ENCODE measurements at regions not wholly inside any gene's neighbourhood (a gene's known extent, or its start where the extent isn't known, plus 50 kb on each side); places are given as distances from the start of the nearest gene placed in this dataset.

GRCh38 chr16:31664683-31665482 lies 137.2 kb downstream of the AHSP start:
- H3K27ac ChIP-seq (replicated peaks), result no peak overlapping the region
- no peak overlapping the region for H3K4me3 ChIP-seq (replicated peaks; ENCODE audit: insufficient read depth, low read length)
- TF ChIP-seq POLR2AphosphoS5 (IDR thresholded peaks at IDR 0.05; ENCODE audit: low read depth) (no peak), GABPA (IDR thresholded peaks at IDR 0.05; ENCODE audit: low read depth) (no peak), CTCF (IDR thresholded peaks at IDR 0.05; ENCODE audit: insufficient read depth, low read length) (no peak), SPI1 (IDR thresholded peaks at IDR 0.05; ENCODE audit: borderline replicate concordance, low read depth) (no peak), REST (IDR thresholded peaks at IDR 0.05; ENCODE audit: insufficient replicate concordance, low read depth) (no peak)
- DNase-seq (ENCODE audit: low read depth in 1 of 2, low spot score in 1 of 2), result no peak
- H3K27me3 ChIP-seq (ENCODE audit: insufficient read depth, poor library complexity, severe bottlenecking), result no peaks in the 10 kb centered on the region

DNA sequence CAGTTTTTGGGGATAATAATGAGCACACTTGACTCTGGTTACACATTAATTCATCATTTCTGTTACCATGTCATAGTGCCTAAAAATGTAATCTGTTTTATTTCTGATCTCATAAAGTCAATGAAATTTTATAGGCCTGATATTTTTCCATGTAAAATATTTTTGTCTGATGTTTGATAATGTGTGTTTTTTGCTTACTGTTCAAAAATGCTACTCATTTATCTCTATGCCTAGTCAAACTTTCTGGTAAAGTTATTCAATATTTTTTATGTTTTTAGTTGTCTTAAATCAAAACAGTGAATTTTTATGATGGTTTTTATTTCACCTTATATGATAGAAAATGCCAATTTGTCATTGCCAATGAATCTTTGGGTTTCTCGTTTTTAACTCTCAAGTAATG lies 147.0 kb downstream of the AHSP start:
- no peak for TF ChIP-seq CTCF (IDR thresholded peaks at IDR 0.05; ENCODE audit: insufficient read depth, low read length)
- no peak for TF ChIP-seq GABPA (IDR thresholded peaks at IDR 0.05; ENCODE audit: low read depth)
- TF ChIP-seq SPI1 (IDR thresholded peaks at IDR 0.05; ENCODE audit: borderline replicate concordance, low read depth), result no peak
- no peak for TF ChIP-seq POLR2AphosphoS5 (IDR thresholded peaks at IDR 0.05; ENCODE audit: low read depth)
- TF ChIP-seq REST (IDR thresholded peaks at IDR 0.05; ENCODE audit: insufficient replicate concordance, low read depth), result no peak
- DNase-seq (ENCODE audit: low read depth in 1 of 2, low spot score in 1 of 2), result no peak
- Histone ChIP-seq H3K27ac (replicated peaks) (no peak overlapping the region), H3K4me3 (replicated peaks; ENCODE audit: insufficient read depth, low read length) (no peak overlapping the region), H3K27me3 (ENCODE audit: insufficient read depth, poor library complexity, severe bottlenecking) (no peaks in the 10 kb centered on the region)

GRCh38 chr16:31676731-31677130 lies 149.0 kb downstream of the AHSP start:
- Histone ChIP-seq H3K4me3 (replicated peaks; ENCODE audit: insufficient read depth, low read length) (no peak overlapping the region), H3K27ac (replicated peaks) (no peak overlapping the region)
- TF ChIP-seq SPI1 (IDR thresholded peaks at IDR 0.05; ENCODE audit: borderline replicate concordance, low read depth) (no peak), CTCF (IDR thresholded peaks at IDR 0.05; ENCODE audit: insufficient read depth, low read length) (no peak), REST (IDR thresholded peaks at IDR 0.05; ENCODE audit: insufficient replicate concordance, low read depth) (no peak), GABPA (IDR thresholded peaks at IDR 0.05; ENCODE audit: low read depth) (no peak), POLR2AphosphoS5 (IDR thresholded peaks at IDR 0.05; ENCODE audit: low read depth) (no peak)

More at GRCh38 chr16:31676731-31677130, 149.0 kb downstream of the AHSP start:
- DNase-seq (ENCODE audit: low read depth in 1 of 2, low spot score in 1 of 2), result no peak
- no peaks in the 10 kb centered on the region for H3K27me3 ChIP-seq (ENCODE audit: insufficient read depth, poor library complexity, severe bottlenecking)
